ENCODE measurements at regions not wholly inside any gene's neighbourhood (a gene's known extent, or its start where the extent isn't known, plus 50 kb on each side); places are given as distances from the start of the nearest gene placed in this dataset.

GRCh38 chr15:31758126-31758525 is 272.2 kb upstream of the CHRNA7 start:
- DNase-seq (ENCODE audit: low read depth) = peak; percentile 40

DNA sequence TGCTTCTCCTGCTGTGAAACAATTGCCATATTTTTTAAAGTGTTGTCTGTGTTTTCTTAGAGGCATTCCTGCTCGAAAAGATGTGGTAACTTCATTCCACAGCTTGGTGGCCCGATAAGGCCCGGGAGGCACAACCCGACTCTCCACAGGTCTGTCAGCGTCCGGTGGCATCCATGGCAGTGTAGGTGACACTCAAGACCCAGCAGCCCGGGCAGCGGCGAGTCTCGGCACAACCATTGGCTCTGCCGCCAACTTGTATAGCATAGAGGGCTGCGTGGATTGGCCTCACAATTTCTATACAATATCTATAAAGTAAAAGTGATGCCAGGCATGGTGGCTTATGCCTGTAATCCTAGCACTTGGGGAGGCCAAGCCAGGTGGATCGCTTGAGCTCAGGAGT is 262.3 kb upstream of the CHRNA7 start:
- DNase-seq (ENCODE audit: low read depth) = no peak

GRCh38 chr15:31774045-31774444 is 256.3 kb upstream of the CHRNA7 start:
- DNase-seq (ENCODE audit: low read depth) = no peak

DNA sequence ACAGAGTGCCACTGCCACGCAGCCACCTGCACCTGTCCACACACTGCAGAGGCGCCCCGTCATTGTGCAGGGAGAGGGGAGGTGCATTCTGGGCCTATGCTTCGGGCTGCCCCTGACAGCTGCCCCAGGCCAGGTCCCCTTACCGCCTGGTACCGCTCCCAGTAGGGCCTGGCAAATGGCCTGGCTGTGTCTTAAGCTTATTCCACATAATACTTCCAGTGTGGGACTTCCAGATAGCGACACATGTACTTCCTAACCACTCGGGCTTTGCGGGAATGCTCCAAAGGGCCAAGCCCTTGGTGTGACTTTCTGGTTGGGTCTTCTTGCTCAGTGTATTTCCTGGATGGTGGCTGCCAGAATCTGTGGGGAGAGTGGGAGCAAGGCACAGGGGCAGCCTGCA is 254.3 kb upstream of the CHRNA7 start:
- no peak for DNase-seq (ENCODE audit: low read depth)

DNA sequence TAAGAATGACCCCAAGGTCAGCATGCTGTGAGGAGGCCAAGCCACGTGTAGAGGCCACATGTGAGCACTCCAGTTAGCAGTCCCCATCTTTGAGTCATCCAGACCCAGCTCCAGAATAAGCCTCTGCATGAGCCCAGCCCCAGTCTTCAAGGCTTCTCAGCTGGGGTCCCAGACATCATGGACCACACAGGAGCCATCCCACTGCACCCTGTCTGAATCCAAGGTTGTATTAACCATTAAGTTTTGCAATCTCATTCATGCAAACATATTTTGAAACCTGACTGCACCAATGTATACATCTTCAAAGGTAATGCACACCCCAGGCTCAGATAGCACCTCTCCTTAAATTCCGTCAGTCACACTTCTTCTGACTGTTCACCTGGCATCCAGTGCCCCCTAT is 249.1 kb upstream of the CHRNA7 start:
- DNase-seq (ENCODE audit: low read depth) = no peak

- DNase-seq (ENCODE audit: low read depth) = no peak
Measured at GRCh38 chr15:31782016-31782783, 248.1 kb upstream of the CHRNA7 start.

DNA sequence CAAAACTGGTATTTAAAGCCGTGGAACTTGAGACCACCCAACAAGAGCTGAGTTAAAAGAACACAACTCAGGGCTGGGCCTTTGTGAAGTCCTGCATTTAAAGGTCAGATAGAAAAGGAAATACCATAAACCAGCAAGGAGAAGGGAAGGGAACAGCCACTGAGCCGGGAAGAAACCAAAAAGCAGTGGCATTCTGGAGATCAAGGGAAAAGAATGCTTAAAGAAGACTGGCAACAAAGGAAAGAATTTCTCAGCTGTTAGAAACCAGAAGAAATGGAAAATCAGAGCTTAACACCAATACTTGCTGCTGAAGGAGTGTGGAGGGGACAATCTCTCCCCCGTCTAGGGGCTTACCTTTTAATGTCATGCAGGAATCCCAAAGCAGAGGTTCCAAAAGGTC is 247.4 kb upstream of the CHRNA7 start:
- DNase-seq (ENCODE audit: low read depth) = no peak

DNA sequence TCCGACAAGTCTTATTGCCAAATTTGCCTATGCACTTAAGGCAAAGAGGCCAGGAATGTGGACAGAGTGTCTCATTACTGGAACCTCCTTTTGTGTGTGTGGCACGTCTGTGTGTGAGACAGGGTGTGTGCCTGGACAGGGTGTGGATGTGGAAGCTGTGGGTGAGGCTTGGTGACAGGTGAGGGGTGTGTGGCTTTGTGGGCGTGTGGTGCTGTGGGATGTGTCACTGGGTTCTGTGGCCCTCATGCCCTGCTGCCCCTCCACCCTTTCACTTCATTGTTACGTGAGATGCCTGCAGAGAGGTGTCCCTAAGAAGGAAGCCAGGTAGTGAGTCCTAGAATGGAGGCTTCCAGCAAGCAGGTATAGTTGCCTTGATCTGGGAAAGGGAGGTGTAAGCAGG is 244.0 kb upstream of the CHRNA7 start:
- DNase-seq (ENCODE audit: low read depth) = no peak

- DNase-seq (ENCODE audit: low read depth) = no peak
Measured at GRCh38 chr15:31788104-31788503, 242.2 kb upstream of the CHRNA7 start.

GRCh38 chr15:31792611-31793199 is 237.6 kb upstream of the CHRNA7 start:
- DNase-seq (ENCODE audit: low read depth) = no peak

DNA sequence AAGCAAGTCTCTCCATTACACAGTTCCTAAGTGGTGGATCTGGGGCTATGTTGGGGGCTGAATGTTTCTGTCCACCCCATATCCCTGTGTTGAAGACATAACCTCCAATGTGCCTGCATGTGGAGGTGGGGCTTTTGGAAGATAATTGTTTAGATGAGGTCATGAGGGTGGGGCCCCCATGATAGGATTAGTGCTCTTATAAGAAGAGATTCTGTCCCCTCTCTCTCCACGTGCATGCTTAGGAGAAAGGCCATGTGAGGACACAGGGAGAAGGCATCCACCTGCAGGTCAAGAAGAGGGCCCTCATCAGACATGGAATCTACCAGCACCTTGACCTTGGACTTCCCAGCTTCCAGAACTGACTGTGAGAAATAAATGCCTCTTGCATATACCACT is 231.0 kb upstream of the CHRNA7 start:
- DNase-seq (ENCODE audit: low read depth) = no peak

- peak; percentile 1 for DNase-seq (ENCODE audit: low read depth)
Measured at GRCh38 chr15:31799715-31800321, 230.5 kb upstream of the CHRNA7 start.

GRCh38 chr15:31801152-31801551 is 229.2 kb upstream of the CHRNA7 start:
- DNase-seq (ENCODE audit: low read depth) = no peak

DNA sequence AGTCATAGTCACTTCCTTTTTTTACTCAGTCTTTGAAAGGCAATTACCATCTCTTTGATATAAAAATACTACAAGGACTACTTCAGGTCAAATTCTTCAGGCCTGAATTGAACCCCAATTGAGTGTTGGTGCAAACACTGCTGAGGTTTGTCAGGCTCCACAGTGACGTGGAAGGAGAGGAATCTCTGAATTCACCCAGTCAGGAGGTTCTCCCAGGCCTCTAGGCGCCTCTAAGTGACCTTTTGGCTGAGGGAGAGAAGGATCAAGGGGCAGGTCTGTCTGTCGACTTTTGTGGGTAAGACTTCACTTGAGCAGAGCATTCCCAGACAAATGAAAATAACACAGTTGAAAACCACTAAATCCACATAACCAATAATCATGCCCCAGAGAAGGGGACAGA is 227.6 kb upstream of the CHRNA7 start:
- no peak for DNase-seq (ENCODE audit: low read depth)

DNA sequence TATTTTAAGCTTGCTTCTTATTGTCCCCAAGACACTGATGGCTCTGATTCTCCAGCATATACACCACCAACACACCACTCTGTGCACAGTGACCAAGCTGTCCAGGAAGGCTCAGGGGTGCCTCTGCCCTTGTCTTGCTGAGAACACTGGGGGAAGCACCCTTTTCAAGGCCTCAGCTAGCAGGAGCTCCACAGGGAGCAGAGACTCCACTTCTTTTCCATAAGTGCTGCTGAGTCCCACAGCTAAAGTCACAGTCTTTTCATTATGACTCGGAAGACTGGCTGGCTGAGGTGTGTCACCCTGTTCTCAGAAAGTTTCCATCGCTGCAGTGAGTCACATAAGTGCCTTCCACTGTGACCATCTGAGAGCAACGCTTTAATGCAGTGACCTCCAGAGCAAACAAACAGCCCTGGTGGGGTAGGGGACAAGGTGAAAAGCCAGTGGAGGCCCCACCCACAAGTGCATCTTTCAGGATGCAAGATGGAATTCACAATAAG is 226.9 kb upstream of the CHRNA7 start:
- no peak for DNase-seq (ENCODE audit: low read depth)

GRCh38 chr15:31805090-31805662 is 225.1 kb upstream of the CHRNA7 start:
- DNase-seq (ENCODE audit: low read depth) = no peak

GRCh38 chr15:31806106-31806505 is 224.2 kb upstream of the CHRNA7 start:
- no peak for DNase-seq (ENCODE audit: low read depth)

DNA sequence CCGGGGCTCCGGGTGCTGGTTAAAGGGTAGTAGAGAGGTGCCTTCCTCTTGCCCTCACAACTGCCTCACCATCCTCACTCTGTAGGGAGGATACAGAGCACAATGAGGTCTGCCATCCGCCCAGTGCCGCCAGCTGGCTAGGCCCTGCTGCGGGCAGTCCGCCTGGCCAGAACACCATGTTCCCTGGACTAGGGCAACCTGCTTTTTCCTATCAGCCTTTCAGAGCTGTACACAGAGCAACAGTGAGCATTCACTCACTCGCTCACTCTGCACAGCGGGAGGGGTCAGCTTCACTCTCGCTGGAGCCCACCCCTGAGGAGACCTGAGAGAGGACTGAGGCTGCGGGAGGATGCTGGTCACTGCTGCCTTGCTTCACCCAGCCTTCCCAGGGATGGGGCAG is 218.7 kb upstream of the CHRNA7 start:
- DNase-seq (ENCODE audit: low read depth) = no peak

DNA sequence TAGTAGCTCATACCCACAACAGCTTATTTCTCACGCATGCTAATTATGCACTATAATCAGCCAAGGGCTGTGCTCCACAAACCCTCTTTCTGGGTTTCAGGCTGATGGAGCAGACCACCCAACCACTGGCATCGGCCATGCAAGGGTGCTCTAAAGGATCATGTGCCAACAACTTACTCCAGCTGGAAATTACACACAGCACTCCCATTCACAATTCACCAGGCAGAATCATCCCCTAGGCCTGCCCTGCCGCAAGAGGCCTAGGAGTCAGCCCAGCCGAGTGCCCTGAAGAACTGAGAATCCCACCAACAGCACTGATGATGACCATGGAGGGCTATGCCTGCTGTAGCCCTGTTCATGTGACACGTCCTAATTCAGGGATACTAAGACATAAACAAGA is 216.2 kb upstream of the CHRNA7 start:
- DNase-seq (ENCODE audit: low read depth) = no peak

DNA sequence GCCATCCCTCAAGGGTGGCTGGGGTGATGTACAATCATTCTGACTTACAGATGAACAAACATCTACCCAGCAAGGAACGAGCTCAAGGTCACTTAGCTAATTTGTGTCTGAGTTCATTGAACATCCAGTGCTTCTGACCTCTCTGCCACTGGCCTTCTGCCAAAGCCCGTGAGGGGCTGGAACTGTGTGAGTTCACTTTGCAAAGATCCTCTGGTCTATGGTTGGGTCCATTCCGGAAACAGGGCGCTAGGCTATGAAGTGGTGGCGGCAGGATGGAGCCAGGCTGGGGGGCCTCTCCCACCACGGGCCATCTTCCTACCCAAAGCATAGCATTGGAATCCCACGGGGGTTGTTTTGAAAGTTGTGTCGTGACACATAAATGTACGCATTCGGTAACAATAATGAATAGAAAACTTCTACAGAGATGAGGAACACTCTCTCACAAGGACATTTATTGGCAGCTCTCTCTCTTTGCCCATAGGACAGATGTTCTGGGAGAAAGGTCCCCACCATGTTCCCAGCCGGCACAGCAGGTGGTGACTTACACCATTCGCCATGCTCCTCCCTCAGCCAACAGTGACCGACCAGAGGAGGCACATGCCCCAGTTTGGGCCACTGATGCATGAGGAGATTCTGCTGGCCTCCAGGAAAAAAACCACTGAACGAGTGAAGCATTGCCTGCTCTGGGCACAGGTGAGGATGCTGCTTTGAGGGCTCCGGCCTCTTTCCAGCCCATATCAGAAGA is 214.7 kb upstream of the CHRNA7 start:
- DNase-seq (ENCODE audit: low read depth) = no peak

GRCh38 chr15:31822463-31822862 is 207.9 kb upstream of the CHRNA7 start:
- DNase-seq (ENCODE audit: low read depth) = no peak

- no peak for DNase-seq (ENCODE audit: low read depth)
Measured at GRCh38 chr15:31824024-31824423, 206.3 kb upstream of the CHRNA7 start.
